Activated CD4-positive, alpha-beta T cell treated with anti-CD3 and anti-CD28 coated beads, Interleukin-2, amount 50 U/mL, for 48 hours (primary cell): ENCODE measurements at regions not wholly inside any gene's neighbourhood (a gene's known extent, or its start where the extent isn't known, plus 50 kb on each side); places are given as distances from the start of the nearest gene placed in this dataset.

ENCODE experiments used
- DNase-seq, 2 experiments: peaks; one replicate each; pipeline ENCODE4 v3.0.0-alpha.2; 2020

- DNase-seq = no peak
Measured at GRCh38 chr15:69505956-69506556, 53.4 kb downstream of the RPLP1 start.

GRCh38 chr15:69508659-69509058 is 56.0 kb downstream of the RPLP1 start:
- DNase-seq = no peak

- peak; percentile 8 to 15 for DNase-seq
Measured at GRCh38 chr15:69509131-69509530, 56.5 kb downstream of the RPLP1 start.

DNA sequence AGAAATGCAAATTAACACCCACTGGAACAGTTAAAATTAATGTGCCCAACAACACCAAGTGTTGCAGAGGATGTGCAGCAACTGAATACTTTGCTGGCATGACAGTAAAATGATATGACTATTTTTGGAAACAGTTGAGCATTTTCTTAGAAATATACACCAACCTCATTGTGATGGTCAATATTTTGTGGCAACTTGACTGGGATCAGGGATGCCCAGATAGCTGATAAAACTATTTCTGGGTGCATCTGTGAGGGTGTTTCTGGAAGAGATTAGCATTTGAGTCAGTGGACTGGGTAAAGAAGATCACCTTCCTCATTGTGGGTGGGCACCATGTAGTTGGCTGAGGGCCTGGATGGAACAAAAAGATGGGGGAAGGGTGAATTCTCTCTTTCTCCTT is 57.9 kb downstream of the RPLP1 start:
- no peak for DNase-seq

DNA sequence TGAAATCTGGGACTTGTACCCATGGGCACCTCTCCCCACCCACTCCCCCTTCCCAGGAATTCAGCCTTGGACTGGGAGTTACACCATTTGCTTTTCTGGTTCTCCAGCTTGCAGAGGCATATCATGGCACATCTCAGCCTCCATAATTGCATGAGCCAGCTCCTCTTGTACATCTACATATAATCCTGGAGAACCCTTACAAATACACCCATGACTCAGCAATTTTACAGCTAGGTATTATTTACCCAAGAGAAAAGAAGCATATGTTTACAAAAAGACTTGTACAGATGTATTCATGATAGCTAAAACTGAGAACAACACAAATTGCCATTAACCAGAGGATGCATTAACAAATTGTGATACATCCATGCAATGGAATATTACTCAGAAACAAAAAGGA is 58.4 kb downstream of the RPLP1 start:
- DNase-seq = no peak

GRCh38 chr15:69511716-69512340 is 59.2 kb downstream of the RPLP1 start:
- DNase-seq = no peak

GRCh38 chr15:69513450-69513960 is 60.9 kb downstream of the RPLP1 start:
- no peak for DNase-seq

DNA sequence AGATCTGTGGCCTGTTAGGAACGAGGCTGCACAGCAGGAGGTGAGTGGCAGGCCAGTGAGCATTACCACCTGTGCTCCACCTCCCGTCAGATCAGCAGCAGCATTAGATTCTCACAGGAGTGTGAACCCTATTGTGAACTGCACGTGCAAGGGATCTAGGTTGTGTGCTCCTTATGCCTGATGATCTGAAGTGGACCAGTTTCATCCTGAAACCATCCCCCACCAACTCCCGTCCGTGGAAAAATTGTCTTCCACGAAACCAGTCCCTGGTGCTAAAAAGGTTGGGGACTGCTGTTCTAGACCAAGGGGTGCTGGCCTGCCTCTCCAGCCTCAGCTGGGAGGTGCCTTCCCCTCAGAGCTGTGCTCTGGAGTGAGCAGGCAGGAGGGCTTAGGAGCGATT is 61.4 kb downstream of the RPLP1 start:
- no peak for DNase-seq

DNA sequence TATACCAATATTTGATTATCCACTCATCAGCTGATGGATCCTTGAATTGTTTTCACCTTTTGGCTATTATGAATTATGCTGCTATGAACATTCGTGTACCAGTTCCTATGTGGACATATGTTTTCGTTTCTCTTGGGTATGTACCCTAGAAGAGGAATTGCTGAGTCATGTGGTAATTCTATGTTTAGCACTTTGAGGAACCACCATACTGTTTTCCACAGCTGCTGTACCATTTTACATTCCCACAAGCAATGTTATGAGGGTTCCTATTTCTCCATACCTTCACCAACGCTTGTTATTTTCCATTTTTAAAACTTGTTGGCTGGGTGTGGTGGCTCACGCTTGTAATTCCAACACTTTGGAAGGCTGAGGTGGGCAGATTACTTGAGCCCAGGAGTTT is 62.9 kb downstream of the RPLP1 start:
- DNase-seq = no peak

DNA sequence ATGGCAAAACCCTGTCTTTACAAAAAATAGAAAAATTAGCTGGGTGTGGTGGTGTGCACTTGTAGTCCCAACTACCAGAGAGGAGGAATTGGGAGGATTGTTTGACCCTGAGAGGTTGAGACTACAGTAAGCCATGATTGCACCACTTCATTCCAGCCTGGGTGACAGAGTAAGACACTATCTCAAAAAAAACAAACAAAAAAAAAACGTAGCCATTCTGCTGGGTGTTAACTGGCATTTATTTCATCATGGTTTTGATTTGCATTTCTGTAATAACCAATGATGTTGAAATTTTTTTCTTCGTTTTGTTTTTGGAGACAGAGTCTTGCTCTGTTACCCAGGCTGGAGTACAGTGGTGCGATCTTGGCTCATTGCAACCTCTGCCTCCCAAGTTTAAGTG is 63.3 kb downstream of the RPLP1 start:
- no peak for DNase-seq

DNA sequence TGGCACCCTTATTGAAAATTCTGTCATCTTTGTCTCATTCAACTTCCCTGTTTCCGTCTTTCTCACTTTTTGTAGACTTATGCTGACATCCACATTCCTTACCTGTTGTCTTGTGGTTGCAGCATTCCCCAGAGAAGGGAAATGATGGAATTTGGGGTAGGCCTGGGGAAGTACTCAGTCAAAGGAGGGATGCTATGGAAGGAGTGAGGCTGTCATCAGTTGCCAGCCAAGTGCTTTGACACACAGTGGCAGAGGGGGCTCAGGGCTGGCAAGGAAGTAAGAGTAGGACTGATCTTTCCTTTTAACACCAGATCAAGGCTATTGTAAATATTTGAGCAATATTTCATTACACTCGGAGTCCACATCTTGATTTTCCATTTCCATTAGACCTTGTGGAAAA is 64.4 kb downstream of the RPLP1 start:
- DNase-seq = no peak

DNA sequence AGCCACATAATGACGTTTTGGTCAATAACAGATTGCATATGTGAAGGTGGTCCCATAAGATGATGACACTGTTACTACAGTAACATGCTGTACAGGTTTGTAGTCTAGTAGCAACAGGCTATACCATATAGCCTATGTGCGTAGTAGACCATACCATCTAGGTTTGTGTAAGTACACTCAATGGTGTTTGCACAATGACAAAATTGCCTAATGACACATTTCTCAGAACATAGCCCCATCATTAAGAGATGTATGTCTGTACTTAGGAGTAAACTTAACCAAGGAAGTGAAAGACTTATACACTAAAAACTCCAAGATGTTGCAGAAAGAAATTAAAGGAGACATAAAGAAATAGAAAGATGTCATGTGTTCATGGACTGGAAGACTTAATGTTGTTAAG is 66.2 kb downstream of the RPLP1 start:
- no peak for DNase-seq

DNA sequence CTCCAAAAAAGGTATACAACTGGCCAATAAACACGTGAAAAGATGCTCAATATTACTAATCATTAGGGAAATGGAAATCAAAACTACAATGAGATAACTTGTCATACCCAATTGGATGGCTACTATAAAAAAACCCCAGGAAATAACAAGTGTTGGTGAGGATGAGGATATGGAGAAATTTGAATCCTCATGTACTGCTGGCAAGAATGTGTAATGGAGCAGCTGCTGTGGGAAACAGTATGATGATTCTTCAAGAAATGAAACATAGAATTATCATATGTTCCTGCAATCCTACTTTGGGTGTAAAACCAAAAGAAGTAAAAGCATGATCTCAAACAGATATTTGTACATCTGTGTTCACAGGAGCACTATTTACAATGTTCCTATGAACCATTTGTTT is 67.4 kb downstream of the RPLP1 start:
- no peak for DNase-seq

DNA sequence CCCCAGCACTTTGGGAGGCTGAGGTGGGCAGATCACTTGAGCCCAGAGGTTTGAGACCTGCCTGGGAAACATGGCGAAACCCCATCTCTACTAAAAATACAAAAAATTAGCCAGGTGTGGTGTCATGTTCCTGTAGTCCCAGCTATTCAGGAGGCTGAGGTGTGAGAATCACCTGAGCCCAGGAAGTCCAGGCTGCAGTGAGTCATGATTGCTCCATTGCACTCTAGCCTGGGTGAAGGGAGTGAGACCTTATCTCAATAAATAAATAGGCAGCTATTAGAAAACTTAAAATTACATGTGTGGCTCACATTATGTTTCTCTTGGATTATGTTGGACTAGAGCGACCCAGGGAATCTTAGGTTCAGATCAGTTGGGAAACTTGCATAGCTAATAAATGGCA is 69.7 kb downstream of the RPLP1 start:
- DNase-seq = no peak

DNA sequence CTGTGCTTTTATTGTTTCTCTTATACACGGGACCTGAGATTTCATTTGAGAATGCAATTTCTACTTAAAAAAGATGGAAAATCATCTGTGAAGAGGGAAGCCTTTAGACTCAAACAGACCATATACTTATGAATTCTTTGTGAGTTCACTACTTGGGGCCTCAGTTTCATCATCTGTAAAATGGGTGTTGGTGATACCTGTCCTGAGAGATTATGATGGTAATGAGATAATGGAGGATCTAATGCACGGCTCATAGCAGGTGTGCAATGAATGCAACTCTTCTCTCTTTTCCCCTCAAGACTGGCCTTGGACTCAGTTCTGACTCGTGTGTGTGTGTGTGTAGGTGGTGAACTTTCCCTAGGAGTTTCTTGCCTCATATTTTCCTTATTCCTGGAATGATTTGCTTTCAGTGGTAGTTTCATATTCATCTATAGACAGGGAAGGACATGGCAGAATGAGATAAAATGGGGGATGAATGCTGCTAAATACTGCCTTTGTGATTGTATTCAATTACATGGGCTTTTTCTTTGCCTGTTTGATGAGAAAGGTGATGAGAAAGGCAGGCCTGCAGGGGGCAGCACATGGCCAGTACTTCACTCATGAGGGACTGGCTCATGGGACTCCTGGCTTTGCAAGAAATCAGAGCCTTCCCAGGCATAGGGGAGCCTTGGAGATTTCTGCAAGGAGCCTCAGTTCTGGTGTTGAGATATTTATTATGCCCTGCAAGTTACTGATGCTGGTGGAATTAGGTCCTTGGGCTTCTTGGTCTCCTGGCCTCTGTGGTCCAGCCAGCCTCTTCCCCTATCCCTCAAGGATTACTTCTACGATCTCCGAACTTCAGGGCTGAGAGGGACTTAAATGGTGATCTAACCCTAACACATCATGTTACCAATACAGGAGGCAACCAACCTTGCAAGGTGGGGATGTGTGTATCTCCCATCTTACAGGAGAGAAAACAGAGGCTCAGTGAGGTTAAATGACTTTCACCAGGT is 70.7 kb downstream of the RPLP1 start:
- peak; percentile 78 to 82 for DNase-seq

DNA sequence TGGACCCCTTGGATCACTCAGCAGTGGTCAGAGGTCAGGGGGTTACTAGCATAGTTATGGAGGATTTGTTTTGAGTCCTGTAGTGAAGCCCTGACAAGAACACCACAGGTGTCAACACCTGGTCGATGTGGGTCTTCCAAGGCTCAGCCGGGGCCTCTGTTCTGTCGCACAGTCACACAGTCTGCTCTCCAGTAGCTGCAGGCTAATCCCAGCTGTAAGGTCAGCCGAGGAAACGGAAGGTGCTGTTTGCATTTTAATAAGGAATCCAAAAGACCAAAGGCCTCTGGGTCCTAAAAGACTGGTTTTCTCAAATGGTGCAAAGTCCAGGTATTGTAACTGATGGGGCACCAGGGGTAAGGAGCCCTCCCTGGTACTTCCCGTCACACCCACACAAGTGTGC is 71.7 kb downstream of the RPLP1 start:
- DNase-seq = no peak

DNA sequence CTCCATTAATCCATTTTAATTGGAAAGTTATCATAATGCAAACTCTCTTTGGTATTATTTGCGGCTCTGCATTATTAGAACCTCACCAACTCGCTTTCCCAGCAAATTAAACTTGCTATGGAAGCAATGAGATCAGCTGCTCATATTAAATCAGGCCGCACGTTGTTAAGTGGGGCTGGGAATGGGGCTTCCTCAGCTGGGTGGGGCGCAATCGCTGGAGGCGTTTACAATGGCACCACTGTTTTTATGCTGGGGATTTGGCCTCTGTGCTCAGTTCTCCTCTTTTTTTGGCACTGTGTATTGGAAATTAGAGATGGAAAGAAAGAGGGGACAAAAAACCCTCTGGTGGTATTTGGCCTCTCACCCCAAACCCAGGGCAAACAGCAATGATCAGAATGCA is 72.2 kb downstream of the RPLP1 start:
- DNase-seq = no peak

DNA sequence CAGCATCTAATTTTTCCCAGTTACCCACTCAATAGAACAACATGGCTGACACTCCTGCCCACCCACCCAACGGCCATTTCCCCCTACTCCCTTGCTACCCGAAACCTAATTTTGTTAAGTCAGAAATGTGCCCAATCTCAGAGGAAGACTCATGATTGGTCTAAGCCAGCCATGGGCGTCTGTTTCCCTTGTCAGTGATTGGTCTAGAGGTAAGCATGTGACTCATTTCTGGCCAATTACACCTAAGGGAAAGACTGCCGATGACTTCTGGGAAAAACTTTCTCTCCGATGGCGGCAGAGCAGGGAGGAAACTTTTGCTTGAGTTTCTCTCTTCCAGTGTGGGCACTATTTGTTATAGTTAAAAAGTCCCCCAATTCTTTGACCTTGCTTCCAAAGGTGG is 72.9 kb downstream of the RPLP1 start:
- no peak for DNase-seq

- DNase-seq = no peak
Measured at GRCh38 chr15:69526081-69527061, 73.8 kb downstream of the RPLP1 start.

DNA sequence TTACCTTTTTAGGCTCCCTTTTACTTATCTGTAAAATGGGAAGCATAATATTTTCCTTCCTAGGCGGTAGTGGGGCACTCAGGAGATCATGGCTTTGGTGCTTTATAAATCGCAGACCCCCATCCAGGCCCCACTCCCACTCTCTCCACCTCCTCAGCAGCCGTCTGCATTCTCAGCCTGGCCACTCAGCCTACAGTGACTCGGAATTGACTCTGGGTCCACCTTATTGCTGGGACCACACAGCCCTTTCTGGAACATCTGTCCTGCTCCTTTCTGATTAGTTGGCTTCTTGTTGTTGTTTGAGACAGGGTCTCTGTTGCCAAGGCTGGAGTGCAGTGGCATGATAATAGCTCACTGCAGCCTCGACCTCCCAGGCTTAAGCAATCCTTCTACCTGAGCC is 76.5 kb downstream of the RPLP1 start:
- DNase-seq = no peak

- DNase-seq = no peak
Measured at GRCh38 chr15:69529961-69530633, 77.5 kb downstream of the RPLP1 start.
